CD4-positive, alpha-beta T cell treated with Interferon alpha-2 for 1 hour (primary cell): ENCODE measurements at regions not wholly inside any gene's neighbourhood (a gene's known extent, or its start where the extent isn't known, plus 50 kb on each side); places are given as distances from the start of the nearest gene placed in this dataset.
A peak's percentile ranks its signal among the peaks of the same experiment; 100 is the strongest.

Experiments
- DNase-seq, 2 donors: peaks; one replicate each; pipeline ENCODE4 v3.0.0-alpha.2; 2020 to 2022

- DNase-seq, result no peak
These were observed 238.7 kb upstream of the USP25 start for GRCh38 chr21:15491100-15491499.

- no peak for DNase-seq
These were observed 236.1 kb upstream of the USP25 start for GRCh38 chr21:15493646-15494045.

GRCh38 chr21:15494481-15494880 lies 235.3 kb upstream of the USP25 start:
- no peak for DNase-seq

- no peak for DNase-seq
These were observed 233.8 kb upstream of the USP25 start for GRCh38 chr21:15495965-15496364.

- DNase-seq, result no peak
These were observed 232.9 kb upstream of the USP25 start for GRCh38 chr21:15496911-15497310.

- DNase-seq, result no peak
These were observed 231.3 kb upstream of the USP25 start for GRCh38 chr21:15498455-15498854.

- DNase-seq, result no peak
These were observed 223.7 kb upstream of the USP25 start for GRCh38 chr21:15506086-15506485.

- peak in 1 of 2 donors; percentile 17 for DNase-seq
These were observed 221.2 kb upstream of the USP25 start for GRCh38 chr21:15508554-15508953.

- DNase-seq, result peak; percentile 54 to 75
These were observed 215.5 kb upstream of the USP25 start for GRCh38 chr21:15514073-15514946.

GRCh38 chr21:15515908-15516307 lies 213.9 kb upstream of the USP25 start:
- no peak for DNase-seq

- no peak for DNase-seq
These were observed 212.4 kb upstream of the USP25 start for GRCh38 chr21:15517394-15517793.

- peak in 1 of 2 donors; percentile 21 for DNase-seq
These were observed 208.8 kb upstream of the USP25 start for GRCh38 chr21:15520811-15521643.

GRCh38 chr21:15521644-15522001 lies 208.2 kb upstream of the USP25 start:
- DNase-seq, result no peak

- no peak for DNase-seq
These were observed 207.6 kb upstream of the USP25 start for GRCh38 chr21:15522148-15522547.

- no peak for DNase-seq
These were observed 204.9 kb upstream of the USP25 start for GRCh38 chr21:15524855-15525254.

GRCh38 chr21:15526798-15527197 lies 203.0 kb upstream of the USP25 start:
- no peak for DNase-seq

- DNase-seq, result no peak
These were observed 201.4 kb upstream of the USP25 start for GRCh38 chr21:15528346-15528745.

- no peak for DNase-seq
These were observed 197.8 kb upstream of the USP25 start for GRCh38 chr21:15531986-15532385.

- no peak for DNase-seq
These were observed 196.2 kb upstream of the USP25 start for GRCh38 chr21:15533618-15534017.

- DNase-seq, result no peak
These were observed 195.3 kb upstream of the USP25 start for GRCh38 chr21:15534450-15534886.

GRCh38 chr21:15539376-15539775 lies 190.4 kb upstream of the USP25 start:
- no peak for DNase-seq

GRCh38 chr21:15543473-15543872 lies 186.3 kb upstream of the USP25 start:
- DNase-seq, result no peak

GRCh38 chr21:15549671-15550070 lies 180.1 kb upstream of the USP25 start:
- no peak for DNase-seq

GRCh38 chr21:15552914-15553494 lies 176.8 kb upstream of the USP25 start:
- peak in 1 of 2 donors; percentile 32 for DNase-seq
